ENCODE measurements at regions not wholly inside any gene's neighbourhood (a gene's known extent, or its start where the extent isn't known, plus 50 kb on each side); places are given as distances from the start of the nearest gene placed in this dataset.

- no peak for TF ChIP-seq CTCF (IDR thresholded peaks at IDR 0.05)
- no peak for TF ChIP-seq POLR2A (IDR thresholded peaks at IDR 0.05; ENCODE audit: low read depth)
- TF ChIP-seq POLR2AphosphoS5 (IDR thresholded peaks at IDR 0.05), result no peak
- TF ChIP-seq EP300 (IDR thresholded peaks at IDR 0.05), result no peak
Measured at GRCh38 chr16:60788631-60789030, 1247.6 kb downstream of the CDH8 start.
